HCT116 (cell line): ENCODE measurements at regions not wholly inside any gene's neighbourhood (a gene's known extent, or its start where the extent isn't known, plus 50 kb on each side); places are given as distances from the start of the nearest gene placed in this dataset.

Experiments used
- ATAC-seq: fragments of 200-7000 bp; cut with Tn5 transposase; 2 replicates; pipeline ENCODE4 v1.9.1; 2020; ENCODE audit warnings: mild to moderate bottlenecking, moderate library complexity
- BruUV-seq: library from RNA; stranded (reverse); fragments of 400-500 nt; replicated peaks from 2 replicates; lab custom pipeline; 2021; lab: Mats Ljungman, UMichigan
- CTCF ChIA-PET: fragments of 300-600 bp; sonication (Branson Sonifier 250); formaldehyde crosslinking; loops from one replicate; lab custom pipeline; 2021; ENCODE audit warnings: antibody characterized with exemption; lab: Charles Lee
- POLR2A ChIA-PET: fragments of 300-600, 350-600 bp; sonication (Branson Sonifier 250); formaldehyde crosslinking; loops from one replicate; lab custom pipeline; 2021; ENCODE audit warnings: antibody characterized with exemption; lab: Charles Lee
- RAD21 ChIA-PET, 2 experiments: fragments of 300-600 bp; sonication (Branson Sonifier 250); formaldehyde crosslinking; loops; one replicate each; lab custom pipeline; 2023; ENCODE audit warnings: low total read pairs in 2 of 2; ENCODE audit not compliant: uncharacterized antibody in 2 of 2, unreplicated experiment in 2 of 2, low non-redundant PET in 1 of 2; lab: Charles Lee
- DNase-seq: peaks from one replicate; pipeline ENCODE4 v3.0.0-alpha.2; 2010; ENCODE audit warnings: low read depth, low spot score
- H2AFZ ChIP-seq: fragments of 200-600 bp; shearing (Covaris generic), sonication (generic); 2 replicates; pipeline ENCODE4 v1.6.1; 2017; ENCODE audit warnings: low read depth, mixed run types, mixed read lengths, antibody characterized with exemption, low read length; ENCODE audit not compliant: poor library complexity, severe bottlenecking
- H3K27ac ChIP-seq: 2 replicates; pipeline ENCODE4 v1.5.1; 2012; ENCODE audit warnings: low read depth, low read length
- H3K27me3 ChIP-seq: fragments of 200-600 bp; sonication (generic); 2 replicates; pipeline ENCODE4 v1.6.1; 2016; ENCODE audit warnings: mixed run types, low read length, mixed read lengths; ENCODE audit not compliant: insufficient read depth
- H3K36me3 ChIP-seq, 2 experiments: fragments of 200-500 bp in 1 of 2; fragments of 200-600 bp in 1 of 2; sonication (Bioruptor generic) in 1 of 2; sonication (generic) in 1 of 2; 2 replicates each; pipeline versions ENCODE4 v1.5.1 to v1.6.1; 2014 to 2016; ENCODE audit warnings: low read length in 2 of 2, inconsistent platforms in 1 of 2, mixed read lengths in 1 of 2, mixed run types in 1 of 2; ENCODE audit not compliant: insufficient read depth in 2 of 2, control insufficient read depth in 1 of 2
- H3K4me1 ChIP-seq, 2 experiments: fragments of 200-600 bp in 1 of 2; sonication (generic) in 1 of 2; 2 replicates each; pipeline versions ENCODE4 v1.5.1 to v1.6.1; 2012 to 2017; ENCODE audit warnings: low read length in 2 of 2, inconsistent platforms in 1 of 2, mild to moderate bottlenecking in 1 of 2, mixed read lengths in 1 of 2, mixed run types in 1 of 2, moderate library complexity in 1 of 2; ENCODE audit not compliant: insufficient read depth in 2 of 2, control insufficient read depth in 1 of 2
- H3K4me2 ChIP-seq: fragments of 200-600 bp; sonication (generic); 2 replicates; pipeline ENCODE4 v1.6.1; 2017; ENCODE audit warnings: mixed run types, low read length, mixed read lengths
- H3K4me3 ChIP-seq, 2 experiments: fragments of 200-600 bp in 1 of 2; sonication (generic) in 1 of 2; replicated peaks in 1 of 2; 2 replicates each; pipeline ENCODE4 v1.5.1; 2011 to 2016; ENCODE audit warnings: low read length in 2 of 2, control low read depth in 1 of 2, low read depth in 1 of 2, mild to moderate bottlenecking in 1 of 2, mixed read lengths in 1 of 2, mixed run types in 1 of 2
- H3K79me2 ChIP-seq: fragments of 200-600 bp; sonication (generic); 2 replicates; pipeline ENCODE4 v1.6.1; 2017; ENCODE audit warnings: mild to moderate bottlenecking, mixed run types, low read length, moderate library complexity, mixed read lengths; ENCODE audit not compliant: insufficient read depth
- H3K9ac ChIP-seq: fragments of 200-600 bp; sonication (generic); 2 replicates; pipeline ENCODE4 v1.6.1; 2016; ENCODE audit warnings: low read length, mixed read lengths
- H3K9me2 ChIP-seq: fragments of 200-600 bp; sonication (generic), shearing (Covaris generic); 2 replicates; pipeline ENCODE4 v1.6.1; 2017; ENCODE audit warnings: mixed run types, mild to moderate bottlenecking, moderate library complexity; ENCODE audit not compliant: insufficient read depth
- H3K9me3 ChIP-seq, 2 experiments: fragments of 200-500 bp in 1 of 2; fragments of 200-600 bp in 1 of 2; sonication (Bioruptor generic) in 1 of 2; sonication (generic) in 1 of 2; 2 replicates each; pipeline ENCODE4 v1.6.1; 2014 to 2017; ENCODE audit warnings: low read length in 2 of 2, mixed read lengths in 2 of 2, inconsistent platforms in 1 of 2, low read depth in 1 of 2, mild to moderate bottlenecking in 1 of 2, mixed run types in 1 of 2, moderate library complexity in 1 of 2; ENCODE audit not compliant: control insufficient read depth in 1 of 2, insufficient read depth in 1 of 2
- H4K20me1 ChIP-seq: fragments of 200-600 bp; sonication (generic), shearing (Covaris generic); 2 replicates; pipeline ENCODE4 v1.6.1; 2017; ENCODE audit warnings: mixed run types, mild to moderate bottlenecking, moderate library complexity; ENCODE audit not compliant: insufficient read depth
- CBX3 ChIP-seq: IDR thresholded peaks from 2 replicates; pipeline ENCODE4 v1.6.1; 2012; ENCODE audit warnings: low read depth
- CEBPB ChIP-seq: IDR thresholded peaks from 2 replicates; pipeline ENCODE4 v1.6.1; 2012; ENCODE audit warnings: low read depth
- EGR1 ChIP-seq: IDR thresholded peaks from 2 replicates; pipeline ENCODE4 v1.6.1; 2012; ENCODE audit warnings: low read depth
- ELF1 ChIP-seq: IDR thresholded peaks from 2 replicates; pipeline ENCODE4 v1.6.1; 2012; ENCODE audit warnings: low read depth, borderline replicate concordance
- EZH2phosphoT487 ChIP-seq: fragments of 200-600 bp; IDR thresholded peaks from 2 replicates; pipeline ENCODE4 v1.6.1; 2018; ENCODE audit warnings: antibody characterized with exemption, borderline replicate concordance
- FOSL1 ChIP-seq: IDR thresholded peaks from 2 replicates; pipeline ENCODE4 v1.6.1; 2012; ENCODE audit warnings: low read depth
- JUND ChIP-seq: IDR thresholded peaks from 2 replicates; pipeline ENCODE4 v1.6.1; 2012
- POLR2A ChIP-seq: IDR thresholded peaks from 2 replicates; pipeline ENCODE4 v1.7.0; 2011; ENCODE audit warnings: borderline replicate concordance; ENCODE audit not compliant: insufficient read depth, insufficient read length; ENCODE audit errors: extremely low read depth
- POLR2AphosphoS5 ChIP-seq: IDR thresholded peaks from 2 replicates; pipeline ENCODE4 v1.6.1; 2011; ENCODE audit warnings: mild to moderate bottlenecking, low read depth, low read length, moderate library complexity
- RAD21 ChIP-seq: IDR thresholded peaks from 2 replicates; pipeline ENCODE4 v1.6.1; 2012; ENCODE audit warnings: low read depth, mild to moderate bottlenecking
- SIN3A ChIP-seq: IDR thresholded peaks from 2 replicates; pipeline ENCODE4 v1.6.1; 2012; ENCODE audit warnings: low read depth
- SP1 ChIP-seq: IDR thresholded peaks from 2 replicates; pipeline ENCODE4 v1.6.1; 2012; ENCODE audit warnings: low read depth
- TCF7L2 ChIP-seq: IDR thresholded peaks from 2 replicates; pipeline ENCODE4 v1.7.0; 2011; ENCODE audit warnings: borderline replicate concordance, inconsistent platforms; ENCODE audit not compliant: insufficient read depth, insufficient read length; ENCODE audit errors: extremely low read depth
- YY1 ChIP-seq: IDR thresholded peaks from 2 replicates; pipeline ENCODE4 v1.6.1; 2011; ENCODE audit warnings: low read length, low read depth, moderate library complexity, mild to moderate bottlenecking; ENCODE audit not compliant: insufficient replicate concordance; ENCODE audit errors: extremely low read depth
- ZFX ChIP-seq: fragments of 450-650 bp; IDR thresholded peaks from 2 replicates; pipeline ENCODE4 v1.6.1; 2017
- ZNF274 ChIP-seq: fragments of 200-500 bp; sonication (Bioruptor generic); IDR thresholded peaks from 2 replicates; pipeline ENCODE4 v1.6.1; 2014; ENCODE audit warnings: mild to moderate bottlenecking, low read depth, low read length, inconsistent platforms
- intact Hi-C: fragments of 100-400 bp; cut with micrococcal nuclease; formaldehyde crosslinking; loops from 2 replicates; pipeline ENCODE4 v1.10.0; 2022
- TF ChIP-seq, protein P1 (sequence below): IDR thresholded peaks from 2 replicates; pipeline ENCODE4 v1.6.1; 2011; ENCODE audit warnings: mild to moderate bottlenecking, low read length, moderate library complexity; ENCODE audit not compliant: insufficient replicate concordance; ENCODE audit errors: extremely low read depth
- TF ChIP-seq, protein P2 (sequence below): IDR thresholded peaks from 2 replicates; pipeline ENCODE4 v1.6.1; 2012; ENCODE audit warnings: low read depth
- TF ChIP-seq, protein P3 (sequence below): IDR thresholded peaks from 2 replicates; pipeline ENCODE4 v1.6.1; 2012

DNA sequence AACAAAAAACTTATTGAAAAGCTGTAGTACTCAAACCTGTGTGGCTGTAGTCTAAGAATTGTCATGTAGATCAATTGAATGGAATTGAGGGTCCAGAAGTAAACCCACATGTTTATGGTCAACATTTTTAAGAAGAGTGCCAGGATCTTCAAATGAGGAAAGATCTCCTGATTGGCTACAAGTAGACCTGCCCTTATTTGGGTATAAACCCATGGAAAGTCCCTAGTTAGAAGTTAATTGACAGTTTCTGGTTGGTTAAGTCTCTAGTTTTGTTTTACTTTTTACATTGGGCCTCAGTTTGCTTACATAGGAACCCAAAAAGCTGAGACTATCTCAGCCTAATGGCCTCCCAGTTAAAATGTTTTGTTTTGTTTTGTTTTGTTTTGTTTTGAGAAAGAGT lies 91.9 kb upstream of the RESF1 start:
- H3K27ac ChIP-seq: no peak overlapping the region
- CTCF ChIA-PET: no interaction called here
- H3K4me3 ChIP-seq: no peak overlapping the region
- intact Hi-C loops: no loop called here
- no peaks in the 10 kb centered on the region for H3K36me3 ChIP-seq
- H3K9me2 ChIP-seq: no peaks in the 10 kb centered on the region
- POLR2A ChIA-PET: no interaction called here
- no peaks in the 10 kb centered on the region for H3K79me2 ChIP-seq
- H4K20me1 ChIP-seq: no peaks in the 10 kb centered on the region
- ATAC-seq: no peak
- H3K27me3 ChIP-seq: no peaks in the 10 kb centered on the region
- RAD21 ChIA-PET: no interaction called here
- no peaks in the 10 kb centered on the region for H3K4me1 ChIP-seq
- H3K9me3 ChIP-seq: no peaks in the 10 kb centered on the region
- H3K4me2 ChIP-seq: no peak overlapping the region
- no peak overlapping the region for H3K9ac ChIP-seq
- TF ChIP-seq ZNF274: no peak
- TF ChIP-seq EGR1: no peak
- TF ChIP-seq SP1: no peak
- no peak for TF ChIP-seq ZFX
- TF ChIP-seq ELF1: no peak
- no TSS peak for BruUV-seq
- H2AFZ ChIP-seq: no peak overlapping the region
- DNase-seq: no peak

DNA sequence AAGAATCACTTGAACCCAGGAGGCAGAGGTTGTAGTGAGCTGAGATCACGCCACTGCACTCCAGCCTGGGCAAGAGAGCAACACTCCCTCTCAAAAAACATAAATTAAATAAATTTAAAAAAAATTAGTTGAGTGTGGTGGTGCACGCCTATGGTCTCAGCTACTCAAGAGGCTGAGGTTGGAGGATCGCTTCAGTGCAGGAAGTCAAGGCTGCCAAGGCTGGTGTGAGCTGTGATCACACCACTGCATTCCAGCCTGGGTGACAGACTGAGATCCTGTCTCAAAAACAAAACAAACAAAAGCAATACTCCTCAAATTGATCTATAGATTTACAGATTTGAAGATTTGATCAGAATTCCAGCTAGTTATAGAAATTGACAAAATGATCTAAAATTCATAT lies 92.7 kb upstream of the RESF1 start:
- no peak overlapping the region for H3K27ac ChIP-seq
- DNase-seq (no peak), ATAC-seq (no peak)
- H3K9me2 ChIP-seq: no peaks in the 10 kb centered on the region
- POLR2A ChIA-PET: no interaction called here
- RAD21 ChIA-PET: no interaction called here
- BruUV-seq: no TSS peak
- no peaks in the 10 kb centered on the region for H3K36me3 ChIP-seq
- H3K4me3 ChIP-seq: no peak overlapping the region
- H3K79me2 ChIP-seq: no peaks in the 10 kb centered on the region
- intact Hi-C loops: no loop called here
- H3K27me3 ChIP-seq: no peaks in the 10 kb centered on the region
- H3K4me1 ChIP-seq: no peaks in the 10 kb centered on the region
- H4K20me1 ChIP-seq: no peaks in the 10 kb centered on the region
- H3K9me3 ChIP-seq: no peaks in the 10 kb centered on the region
- no peak overlapping the region for H2AFZ ChIP-seq
- CTCF ChIA-PET: no interaction called here
- no peak overlapping the region for H3K9ac ChIP-seq
- H3K4me2 ChIP-seq: no peak overlapping the region
- TF ChIP-seq YY1: no peak
- no peak for TF ChIP-seq EZH2phosphoT487
- no peak for TF ChIP-seq TCF7L2
- TF ChIP-seq JUND: no peak
- TF ChIP-seq FOSL1: no peak
- no peak for TF ChIP-seq SIN3A
- TF ChIP-seq CEBPB: no peak
- TF ChIP-seq, protein P1, sequence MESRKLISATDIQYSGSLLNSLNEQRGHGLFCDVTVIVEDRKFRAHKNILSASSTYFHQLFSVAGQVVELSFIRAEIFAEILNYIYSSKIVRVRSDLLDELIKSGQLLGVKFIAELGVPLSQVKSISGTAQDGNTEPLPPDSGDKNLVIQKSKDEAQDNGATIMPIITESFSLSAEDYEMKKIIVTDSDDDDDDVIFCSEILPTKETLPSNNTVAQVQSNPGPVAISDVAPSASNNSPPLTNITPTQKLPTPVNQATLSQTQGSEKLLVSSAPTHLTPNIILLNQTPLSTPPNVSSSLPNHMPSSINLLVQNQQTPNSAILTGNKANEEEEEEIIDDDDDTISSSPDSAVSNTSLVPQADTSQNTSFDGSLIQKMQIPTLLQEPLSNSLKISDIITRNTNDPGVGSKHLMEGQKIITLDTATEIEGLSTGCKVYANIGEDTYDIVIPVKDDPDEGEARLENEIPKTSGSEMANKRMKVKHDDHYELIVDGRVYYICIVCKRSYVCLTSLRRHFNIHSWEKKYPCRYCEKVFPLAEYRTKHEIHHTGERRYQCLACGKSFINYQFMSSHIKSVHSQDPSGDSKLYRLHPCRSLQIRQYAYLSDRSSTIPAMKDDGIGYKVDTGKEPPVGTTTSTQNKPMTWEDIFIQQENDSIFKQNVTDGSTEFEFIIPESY: no peak
- no peak for TF ChIP-seq POLR2A
- no peak for TF ChIP-seq POLR2AphosphoS5
- no peak for TF ChIP-seq CBX3
- TF ChIP-seq, protein P2, sequence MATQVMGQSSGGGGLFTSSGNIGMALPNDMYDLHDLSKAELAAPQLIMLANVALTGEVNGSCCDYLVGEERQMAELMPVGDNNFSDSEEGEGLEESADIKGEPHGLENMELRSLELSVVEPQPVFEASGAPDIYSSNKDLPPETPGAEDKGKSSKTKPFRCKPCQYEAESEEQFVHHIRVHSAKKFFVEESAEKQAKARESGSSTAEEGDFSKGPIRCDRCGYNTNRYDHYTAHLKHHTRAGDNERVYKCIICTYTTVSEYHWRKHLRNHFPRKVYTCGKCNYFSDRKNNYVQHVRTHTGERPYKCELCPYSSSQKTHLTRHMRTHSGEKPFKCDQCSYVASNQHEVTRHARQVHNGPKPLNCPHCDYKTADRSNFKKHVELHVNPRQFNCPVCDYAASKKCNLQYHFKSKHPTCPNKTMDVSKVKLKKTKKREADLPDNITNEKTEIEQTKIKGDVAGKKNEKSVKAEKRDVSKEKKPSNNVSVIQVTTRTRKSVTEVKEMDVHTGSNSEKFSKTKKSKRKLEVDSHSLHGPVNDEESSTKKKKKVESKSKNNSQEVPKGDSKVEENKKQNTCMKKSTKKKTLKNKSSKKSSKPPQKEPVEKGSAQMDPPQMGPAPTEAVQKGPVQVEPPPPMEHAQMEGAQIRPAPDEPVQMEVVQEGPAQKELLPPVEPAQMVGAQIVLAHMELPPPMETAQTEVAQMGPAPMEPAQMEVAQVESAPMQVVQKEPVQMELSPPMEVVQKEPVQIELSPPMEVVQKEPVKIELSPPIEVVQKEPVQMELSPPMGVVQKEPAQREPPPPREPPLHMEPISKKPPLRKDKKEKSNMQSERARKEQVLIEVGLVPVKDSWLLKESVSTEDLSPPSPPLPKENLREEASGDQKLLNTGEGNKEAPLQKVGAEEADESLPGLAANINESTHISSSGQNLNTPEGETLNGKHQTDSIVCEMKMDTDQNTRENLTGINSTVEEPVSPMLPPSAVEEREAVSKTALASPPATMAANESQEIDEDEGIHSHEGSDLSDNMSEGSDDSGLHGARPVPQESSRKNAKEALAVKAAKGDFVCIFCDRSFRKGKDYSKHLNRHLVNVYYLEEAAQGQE: no peak
- TF ChIP-seq RAD21: no peak
- TF ChIP-seq, protein P3, sequence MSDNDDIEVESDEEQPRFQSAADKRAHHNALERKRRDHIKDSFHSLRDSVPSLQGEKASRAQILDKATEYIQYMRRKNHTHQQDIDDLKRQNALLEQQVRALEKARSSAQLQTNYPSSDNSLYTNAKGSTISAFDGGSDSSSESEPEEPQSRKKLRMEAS: no peak
